Endothelial cell of umbilical vein (primary cell): ENCODE measurements at regions not wholly inside any gene's neighbourhood (a gene's known extent, or its start where the extent isn't known, plus 50 kb on each side); places are given as distances from the start of the nearest gene placed in this dataset.

Source experiments
- BruUV-seq: library from RNA; stranded (reverse); fragments of 400-500 nt; replicated peaks from 2 replicates; lab custom pipeline; 2021; lab: Mats Ljungman, UMichigan
- CTCF ChIA-PET: fragments of 300-600, 350-600 bp; sonication (Branson Sonifier 250); formaldehyde crosslinking; loops from one replicate; lab custom pipeline; 2021; ENCODE audit warnings: antibody characterized with exemption, inconsistent platforms; lab: Charles Lee
- POLR2A ChIA-PET: fragments of 300-600, 350-600 bp; sonication (Branson Sonifier 250); formaldehyde crosslinking; loops from one replicate; lab custom pipeline; 2021; ENCODE audit warnings: antibody characterized with exemption, inconsistent platforms; lab: Charles Lee
- DNase-seq: peaks from one replicate; pipeline ENCODE4 v3.0.0-alpha.2; 2011; ENCODE audit warnings: low read depth, low spot score
- FAIRE-seq: peaks from 2 replicates; lab custom pipeline; 2011; peaks lifted over from hg19 to GRCh38; lab: Jason Lieb, UNC
- H2AFZ ChIP-seq: 2 replicates; pipeline ENCODE4 v1.6.0; 2012; ENCODE audit warnings: low read depth, low read length, control low read depth, inconsistent platforms
- H3K27ac ChIP-seq: 2 replicates; pipeline ENCODE4 v1.5.1; 2011; ENCODE audit warnings: low read depth, mild to moderate bottlenecking, control low read depth, low read length, moderate library complexity; ENCODE audit not compliant: insufficient read depth
- H3K27me3 ChIP-seq, 2 experiments: 2 replicates each; pipeline versions ENCODE4 v1.6.0 to v1.6.1; 2011; ENCODE audit warnings: low read length in 2 of 2, mixed read lengths in 1 of 2; ENCODE audit not compliant: control insufficient read depth in 2 of 2, insufficient read depth in 2 of 2
- H3K36me3 ChIP-seq, 2 experiments: 2 replicates in 1 of 2; 3 replicates in 1 of 2; pipeline ENCODE4 v1.5.1; 2011; ENCODE audit warnings: low read length in 2 of 2, mild to moderate bottlenecking in 1 of 2, moderate library complexity in 1 of 2; ENCODE audit not compliant: control insufficient read depth in 2 of 2, insufficient read depth in 2 of 2; ENCODE audit errors: extremely low read depth in 1 of 2
- H3K4me1 ChIP-seq: 3 replicates; pipeline ENCODE4 v1.5.1; 2011; ENCODE audit warnings: mild to moderate bottlenecking, low read length; ENCODE audit not compliant: control insufficient read depth, insufficient read depth; ENCODE audit errors: extremely low read depth
- H3K4me2 ChIP-seq: 2 replicates; pipeline ENCODE4 v1.6.1; 2011; ENCODE audit warnings: low read length, control low read depth, mixed read lengths; ENCODE audit not compliant: insufficient read depth
- H3K4me3 ChIP-seq, 3 experiments: fragments of 200-600 bp in 1 of 3; sonication (generic), shearing (Covaris generic) in 1 of 3; replicated peaks in 1 of 3; 2 replicates each; pipeline ENCODE4 v1.5.1; 2011 to 2016; ENCODE audit warnings: control low read depth in 3 of 3, low read length in 3 of 3, mild to moderate bottlenecking in 2 of 3, inconsistent platforms in 1 of 3, low read depth in 1 of 3, moderate library complexity in 1 of 3; ENCODE audit not compliant: insufficient read depth in 1 of 3
- H3K79me2 ChIP-seq: 2 replicates; pipeline ENCODE4 v1.6.0; 2012; ENCODE audit warnings: low read length, inconsistent platforms; ENCODE audit not compliant: control insufficient read depth, insufficient read depth
- H3K9ac ChIP-seq: replicated peaks from 2 replicates; pipeline ENCODE3; 2011; ENCODE audit warnings: low read length, control low read depth; ENCODE audit not compliant: insufficient read depth; ENCODE audit errors: extremely low read depth
- H3K9me1 ChIP-seq: replicated peaks from 3 replicates; pipeline ENCODE4 v1.6.0; 2011; ENCODE audit warnings: mild to moderate bottlenecking, low read length; ENCODE audit not compliant: control insufficient read depth, insufficient read depth; ENCODE audit errors: extremely low read depth
- H3K9me3 ChIP-seq: replicated peaks from 2 replicates; pipeline ENCODE4 v1.5.1; 2012; ENCODE audit warnings: low read length, inconsistent platforms; ENCODE audit not compliant: control insufficient read depth, insufficient read depth
- H4K20me1 ChIP-seq: replicated peaks from 2 replicates; pipeline ENCODE3; 2011; ENCODE audit warnings: mild to moderate bottlenecking, low read length; ENCODE audit not compliant: control insufficient read depth, insufficient read depth; ENCODE audit errors: extremely low read depth
- CTCF ChIP-seq, 2 donors: IDR thresholded peaks; 1 replicate in 1 of 2; 2 replicates in 1 of 2; pipeline ENCODE4 v1.5.1; 2011; ENCODE audit warnings: low read length in 2 of 2, mild to moderate bottlenecking in 2 of 2, moderate library complexity in 2 of 2, control low read depth in 1 of 2, inconsistent platforms in 1 of 2, low read depth in 1 of 2; ENCODE audit not compliant: insufficient read depth in 1 of 2; ENCODE audit errors: extremely low read depth in 1 of 2
- EZH2 ChIP-seq: IDR thresholded peaks from 2 replicates; pipeline ENCODE4 v1.6.1; 2012; ENCODE audit warnings: borderline replicate concordance, low read depth, mild to moderate bottlenecking, moderate library complexity, low read length, inconsistent platforms; ENCODE audit not compliant: severe bottlenecking
- FOS ChIP-seq: IDR thresholded peaks from 2 replicates; pipeline ENCODE4 v1.6.1; 2011; ENCODE audit warnings: mild to moderate bottlenecking, low read length, moderate library complexity, borderline replicate concordance; ENCODE audit not compliant: insufficient read depth
- GATA2 ChIP-seq: IDR thresholded peaks from 2 replicates; pipeline ENCODE4 v1.7.0; 2011; ENCODE audit warnings: low read depth, mild to moderate bottlenecking, moderate library complexity, mixed read lengths, low read length; ENCODE audit not compliant: insufficient read length, insufficient read depth
- JUN ChIP-seq: IDR thresholded peaks from 2 replicates; pipeline ENCODE4 v1.6.1; 2011; ENCODE audit warnings: borderline replicate concordance, low read depth; ENCODE audit not compliant: insufficient read length, insufficient read depth
- MAX ChIP-seq: IDR thresholded peaks from 2 replicates; pipeline ENCODE4 v1.6.1; 2011; ENCODE audit not compliant: insufficient read depth, insufficient read length
- MYC ChIP-seq: IDR thresholded peaks from one replicate; pipeline ENCODE4 v1.6.1; 2011; ENCODE audit warnings: mild to moderate bottlenecking, low read depth, low read length
- POLR2A ChIP-seq: IDR thresholded peaks from 2 replicates; pipeline ENCODE4 v1.6.1; 2012; ENCODE audit warnings: low read depth, mild to moderate bottlenecking, control low read depth, low read length
- POLR2AphosphoS5 ChIP-seq: IDR thresholded peaks from 2 replicates; pipeline ENCODE4 v1.6.1; 2012; ENCODE audit warnings: low read depth, mild to moderate bottlenecking, control low read depth, low read length, moderate library complexity; ENCODE audit not compliant: insufficient read depth
- dilution Hi-C: fragments of 300-500 bp; cut with MboI; formaldehyde crosslinking; loops from one replicate; pipeline ENCODE4 v1.15.0; 2019; ENCODE audit warnings: low sequenced_read_pairs; ENCODE audit not compliant: extremely low pct_ligation_motif_present
- intact Hi-C: fragments of 100-400 bp; cut with micrococcal nuclease; formaldehyde crosslinking; loops from one replicate; pipeline ENCODE4 v1.10.0; 2022

GRCh38 chr20:56174416-56174815 lies 74.1 kb upstream of the MC3R start:
- Histone ChIP-seq H3K27me3 (no peaks in the 10 kb centered on the region), H2AFZ (no peak overlapping the region), H3K9me1 (no peaks in the 10 kb centered on the region), H3K9me3 (no peaks in the 10 kb centered on the region), H3K4me2 (no peak overlapping the region), H3K4me3 (no peak overlapping the region), H3K79me2 (no peaks in the 10 kb centered on the region), H3K4me1 (no peaks in the 10 kb centered on the region), H3K27ac (no peak overlapping the region), H3K9ac (no peak overlapping the region), H4K20me1 (no peaks in the 10 kb centered on the region), H3K36me3 (no peaks in the 10 kb centered on the region)
- no peak for TF ChIP-seq MYC
- POLR2A ChIA-PET = no interaction called here
- no TSS peak for BruUV-seq
- intact Hi-C loops = no loop called here
- CTCF ChIA-PET = no interaction called here
- dilution Hi-C loops = no loop called here
- FAIRE-seq = no peak
- DNase-seq = no peak

GRCh38 chr20:56175884-56176283 lies 72.6 kb upstream of the MC3R start:
- no peaks in the 10 kb centered on the region for H3K4me1 ChIP-seq
- H3K9me1 ChIP-seq = no peaks in the 10 kb centered on the region
- no peaks in the 10 kb centered on the region for H3K27me3 ChIP-seq
- no peaks in the 10 kb centered on the region for H3K36me3 ChIP-seq
- no TSS peak for BruUV-seq
- DNase-seq (no peak), FAIRE-seq (no peak)
- no peaks in the 10 kb centered on the region for H4K20me1 ChIP-seq
- no peaks in the 10 kb centered on the region for H3K79me2 ChIP-seq
- no peak for TF ChIP-seq GATA2
- no peak for TF ChIP-seq CTCF (IDR thresholded peaks at IDR 0.05; ENCODE audit: extremely low read depth in 1 of 2, insufficient read depth in 1 of 2, low read depth in 1 of 2, low read length in 2 of 2)
- TF ChIP-seq POLR2AphosphoS5 = no peak
- TF ChIP-seq MAX = no peak
- no peak for TF ChIP-seq POLR2A
- TF ChIP-seq FOS = no peak
- TF ChIP-seq EZH2 = no peak
- no peak for TF ChIP-seq MYC
- TF ChIP-seq JUN = no peak
- H3K4me2 ChIP-seq = no peak overlapping the region
- peaks cover 2% of the 10 kb centered on the region for H3K9me3 ChIP-seq
- no peak overlapping the region for H3K27ac ChIP-seq
- no peak overlapping the region for H3K9ac ChIP-seq
- intact Hi-C loops = no loop called here
- ChIA-PET CTCF (no interaction called here), POLR2A (no interaction called here)
- H2AFZ ChIP-seq = no peak overlapping the region
- dilution Hi-C loops = no loop called here
- no peak overlapping the region for H3K4me3 ChIP-seq
